KG1 (cell line): ENCODE measurements at regions not wholly inside any gene's neighbourhood (a gene's known extent, or its start where the extent isn't known, plus 50 kb on each side); places are given as distances from the start of the nearest gene placed in this dataset.
A peak's percentile ranks its signal among the peaks of the same experiment; 100 is the strongest.
"Not testable (repeated sequence)": the region's sequence is repeated elsewhere in the genome, so short reads cannot be mapped to it uniquely, and the experiment has no call there.

Experiments
- DNase-seq: peaks from one replicate; lab custom pipeline; 2025; lab: John Stamatoyannopoulos, UW

DNA sequence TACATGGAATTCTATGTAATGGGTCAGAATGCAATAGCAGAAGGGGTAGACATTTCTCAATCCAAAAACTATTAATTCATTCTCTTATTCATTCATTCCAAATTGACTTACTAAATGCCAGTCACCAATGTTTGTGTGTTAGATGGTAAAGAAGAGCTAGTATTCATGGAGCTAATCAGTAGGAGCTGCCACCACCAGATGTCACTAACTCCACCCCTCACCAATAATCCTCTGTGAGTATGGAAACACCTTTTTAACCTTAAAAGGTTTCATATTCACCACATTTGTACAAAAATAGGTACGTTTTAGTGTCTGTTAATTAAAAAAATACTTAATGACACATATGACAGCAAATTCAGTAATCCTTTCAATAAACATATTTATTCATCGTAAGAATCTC is 131.8 kb upstream of the PKN2 start:
- no peak for DNase-seq

GRCh38 chr1:88557014-88557413 is 127.1 kb upstream of the PKN2 start:
- no peak for DNase-seq

- no peak for DNase-seq
These were observed 123.5 kb upstream of the PKN2 start for GRCh38 chr1:88560621-88561020.

DNA sequence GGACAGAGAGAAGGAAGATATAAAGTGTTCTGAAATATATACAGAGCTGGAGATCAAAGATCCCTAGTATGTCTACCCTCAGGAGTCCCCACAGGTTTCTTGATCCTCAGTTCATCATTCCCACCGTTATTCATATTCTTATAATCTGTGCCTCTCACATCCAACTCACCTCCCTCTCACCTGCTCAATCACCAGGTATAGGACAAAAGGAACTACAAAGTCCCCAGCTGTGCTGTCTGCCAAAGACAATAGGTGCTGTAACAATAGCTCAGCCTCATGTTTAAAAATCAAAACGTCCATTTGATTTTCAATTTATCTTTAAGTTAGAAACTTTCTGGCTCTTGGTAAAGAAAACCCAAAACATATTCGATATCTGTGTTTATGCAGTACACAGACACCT is 121.1 kb upstream of the PKN2 start:
- DNase-seq: no peak

- DNase-seq: no peak
These were observed 117.3 kb upstream of the PKN2 start for GRCh38 chr1:88566615-88567387.

DNA sequence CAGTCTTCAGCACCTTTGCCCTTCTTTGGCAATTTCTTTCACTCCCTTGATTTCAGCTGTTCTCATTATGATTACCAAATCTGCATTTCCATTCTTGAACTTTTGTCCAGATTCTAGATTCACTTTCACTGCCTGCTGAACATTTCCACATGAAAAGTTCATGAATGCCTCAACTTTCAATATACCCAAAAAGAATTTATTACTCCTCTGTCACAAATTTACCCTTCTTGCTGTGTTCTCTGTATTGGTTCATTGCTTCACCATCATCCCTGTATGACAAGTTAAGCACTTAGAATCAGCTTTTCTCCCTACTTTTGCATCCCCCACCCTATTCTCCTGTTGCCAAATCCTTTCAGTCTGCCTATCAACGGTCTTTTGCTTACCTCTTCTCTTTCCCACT is 112.6 kb upstream of the PKN2 start:
- DNase-seq: no peak

DNA sequence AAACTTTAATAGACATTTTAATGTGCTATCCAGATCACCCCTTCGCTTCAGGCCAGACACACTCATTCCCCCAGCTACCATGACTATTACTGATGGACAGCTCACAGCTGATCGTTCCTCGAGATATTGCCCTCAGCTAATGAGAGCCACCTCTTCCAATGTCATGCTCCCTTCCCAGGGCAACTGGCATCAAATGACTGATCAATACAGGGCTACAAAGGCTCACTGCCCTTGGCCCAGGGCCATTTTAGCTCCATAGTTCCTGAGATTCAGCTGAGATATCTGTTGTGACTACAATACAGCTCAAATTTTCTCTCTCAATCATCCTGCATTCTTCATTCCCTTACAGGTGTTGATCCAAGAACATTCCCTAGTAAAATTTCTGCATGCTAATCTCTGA is 104.5 kb upstream of the PKN2 start:
- no peak for DNase-seq

DNA sequence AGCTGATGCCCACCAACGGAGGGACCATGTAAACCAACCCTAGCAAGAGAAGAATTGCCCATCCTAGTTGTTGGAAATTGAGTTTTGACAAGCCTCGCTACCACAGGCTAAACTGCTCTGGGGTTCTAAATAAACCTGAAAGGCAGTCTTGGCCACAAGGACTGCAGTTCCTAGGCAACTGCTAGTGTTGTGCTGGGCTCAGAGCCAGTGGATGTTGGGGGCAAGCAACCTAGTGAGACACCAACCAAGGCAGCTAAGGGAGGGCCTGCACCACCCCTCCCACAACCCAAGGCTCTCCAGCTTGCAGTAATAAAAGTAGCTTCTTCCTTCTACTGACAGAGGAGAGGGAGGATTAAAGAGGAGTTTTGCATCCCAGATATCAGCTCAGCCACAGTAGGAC is 102.4 kb upstream of the PKN2 start:
- DNase-seq: no peak

GRCh38 chr1:88593358-88593757 is 90.7 kb upstream of the PKN2 start:
- no peak for DNase-seq

DNA sequence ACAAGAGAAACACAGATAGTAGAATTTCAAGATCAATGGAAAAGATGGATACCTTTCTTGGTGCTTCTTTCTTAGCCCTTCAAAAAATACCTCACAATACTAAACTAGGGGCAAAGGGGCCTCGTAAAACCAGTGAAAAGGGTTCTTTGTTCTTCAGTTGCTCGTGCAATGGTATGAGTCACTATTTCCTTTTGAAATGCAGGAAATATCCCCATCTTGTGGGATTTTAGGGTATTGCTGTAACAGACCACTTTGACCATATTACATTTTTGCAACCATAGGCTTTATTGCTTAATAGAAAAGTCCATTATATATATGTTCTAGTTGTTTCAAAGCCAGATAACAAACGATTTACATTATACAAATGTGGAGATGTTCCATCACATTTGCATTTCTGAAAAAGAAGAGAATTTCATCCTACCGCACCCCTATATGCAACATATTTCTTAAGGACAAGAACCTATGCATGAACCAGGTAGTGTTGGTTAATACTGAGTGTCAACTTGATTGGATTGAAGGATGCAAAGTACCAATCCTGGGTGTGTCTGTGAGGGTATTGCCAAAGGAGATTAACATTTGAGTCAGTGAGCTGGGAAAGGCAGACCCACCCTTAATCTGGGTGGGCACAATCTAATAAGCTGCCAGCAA is 88.6 kb upstream of the PKN2 start:
- peak; percentile 38 for DNase-seq

DNA sequence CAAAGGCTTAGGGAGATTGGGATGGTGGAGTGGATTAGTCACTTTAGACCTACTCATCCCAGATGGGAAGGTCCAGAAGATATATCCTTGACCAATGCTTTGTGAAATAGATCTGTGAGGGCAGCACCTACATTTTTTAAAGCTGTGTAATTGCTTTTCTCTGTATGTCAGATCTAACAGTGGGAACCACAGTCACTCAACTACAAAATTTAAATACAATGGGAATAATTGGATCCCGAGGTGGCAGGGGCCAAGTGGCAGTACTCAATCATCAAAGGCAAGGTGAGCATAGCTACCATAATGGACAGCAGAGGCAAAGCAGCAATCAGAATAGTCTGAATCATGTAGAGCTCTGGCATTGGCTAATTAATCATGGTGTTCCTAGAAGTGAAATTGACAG is 86.1 kb upstream of the PKN2 start:
- not testable (repeated sequence) for DNase-seq

DNA sequence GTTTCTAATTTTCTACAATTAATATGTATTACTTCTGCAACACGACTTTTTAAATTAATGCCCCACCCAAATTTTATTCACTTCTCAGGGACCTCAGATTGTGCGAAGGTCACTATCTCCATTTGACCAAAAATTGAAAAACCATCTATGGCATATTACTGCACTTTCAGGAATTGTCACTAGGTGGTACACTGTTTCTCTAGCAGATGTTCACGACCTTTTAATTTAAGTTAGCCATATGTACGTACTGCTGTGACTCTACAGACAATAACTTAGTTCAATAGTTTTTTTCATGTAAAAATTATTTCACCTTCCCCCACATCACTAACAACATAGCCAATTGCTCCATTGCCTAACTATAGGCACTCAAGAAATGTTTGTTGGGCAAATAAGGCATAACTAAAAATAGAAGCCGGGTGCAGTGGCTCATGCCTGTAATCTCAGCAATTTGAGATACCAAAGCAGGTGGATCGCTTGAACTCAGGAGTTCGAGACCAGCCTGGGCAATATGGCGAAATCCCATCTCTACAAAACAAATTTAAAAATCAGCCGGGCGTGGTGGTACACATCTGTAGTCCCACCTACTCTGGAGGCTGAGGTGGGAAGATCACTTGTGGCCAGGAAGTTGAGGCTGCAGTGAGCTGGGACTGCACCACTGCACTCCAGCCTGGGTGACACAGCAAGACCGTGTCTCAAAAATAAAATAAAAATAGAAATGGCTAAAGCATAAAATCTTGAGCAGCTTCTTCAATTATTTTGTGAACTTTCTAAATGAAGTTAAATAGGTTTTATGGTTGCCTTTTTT is 75.7 kb upstream of the PKN2 start:
- DNase-seq: peak; percentile 2

GRCh38 chr1:88609051-88609450 is 75.0 kb upstream of the PKN2 start:
- no peak for DNase-seq

GRCh38 chr1:88610687-88611086 is 73.4 kb upstream of the PKN2 start:
- DNase-seq: no peak

GRCh38 chr1:88612292-88612691 is 71.8 kb upstream of the PKN2 start:
- no peak for DNase-seq

- DNase-seq: no peak
These were observed 71.3 kb upstream of the PKN2 start for GRCh38 chr1:88612773-88613172.

DNA sequence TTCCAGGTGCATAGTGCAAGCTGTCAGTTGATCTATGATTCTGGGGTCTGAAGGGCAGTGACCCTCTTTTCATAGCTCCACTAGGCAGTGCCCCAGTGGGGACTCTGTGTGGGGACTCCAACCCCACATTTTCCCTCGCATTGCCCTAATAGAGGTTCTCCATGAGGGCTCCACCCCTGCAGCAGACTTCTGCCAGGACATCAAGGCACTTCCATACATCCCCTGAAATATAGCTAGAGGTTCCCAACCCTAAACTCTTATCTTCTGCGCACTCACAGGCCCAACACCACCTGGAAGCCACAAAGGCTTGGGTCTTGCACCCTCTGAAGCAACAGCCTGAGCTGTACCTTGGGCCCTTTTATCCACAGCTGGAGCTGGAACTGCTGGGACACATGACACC is 65.7 kb upstream of the PKN2 start:
- no peak for DNase-seq

- DNase-seq: not testable (repeated sequence)
These were observed 61.0 kb upstream of the PKN2 start for GRCh38 chr1:88623101-88623500.
